Aorta (tissue), 5 donors: ENCODE measurements at regions not wholly inside any gene's neighbourhood (a gene's known extent, or its start where the extent isn't known, plus 50 kb on each side); places are given as distances from the start of the nearest gene placed in this dataset.

Experiments
- ATAC-seq: fragments of 200-7000 bp; cut with Tn5 transposase; one replicate; pipeline ENCODE4 v1.9.1; 2022; ENCODE audit warnings: moderate library complexity; ENCODE audit not compliant: low FRiP score
- DNase-seq, 2 donors: peaks; one replicate each; pipeline ENCODE4 v3.0.0-alpha.2; 2020
- H3K27ac ChIP-seq, 2 donors: one replicate each; pipeline ENCODE4 v1.5.1; 2013; ENCODE audit warnings: low read length in 2 of 2, mild to moderate bottlenecking in 2 of 2, moderate library complexity in 2 of 2, control low read depth in 1 of 2, inconsistent platforms in 1 of 2, low read depth in 1 of 2
- H3K27me3 ChIP-seq, 2 donors: one replicate each; pipeline ENCODE4 v1.6.1; 2013; ENCODE audit warnings: control low read depth in 1 of 2, low read length in 1 of 2, mild to moderate bottlenecking in 1 of 2, moderate library complexity in 1 of 2; ENCODE audit not compliant: insufficient read depth in 2 of 2, control insufficient read depth in 1 of 2
- H3K36me3 ChIP-seq, 2 donors: one replicate each; pipeline ENCODE4 v1.6.1; 2013; ENCODE audit warnings: control low read depth in 1 of 2, low read length in 1 of 2, mild to moderate bottlenecking in 1 of 2; ENCODE audit not compliant: insufficient read depth in 2 of 2, control insufficient read depth in 1 of 2
- H3K4me1 ChIP-seq, 2 donors: one replicate each; pipeline ENCODE4 v1.6.1; 2013; ENCODE audit warnings: low read length in 2 of 2, control low read depth in 1 of 2, mild to moderate bottlenecking in 1 of 2, moderate library complexity in 1 of 2; ENCODE audit not compliant: insufficient read depth in 2 of 2, control insufficient read depth in 1 of 2
- H3K4me3 ChIP-seq, 2 donors: one replicate each; pipeline ENCODE4 v1.5.1; 2013; ENCODE audit warnings: low read length in 2 of 2, control low read depth in 1 of 2, mild to moderate bottlenecking in 1 of 2
- H3K9me3 ChIP-seq: one replicate; pipeline ENCODE4 v1.6.1; 2013; ENCODE audit warnings: mild to moderate bottlenecking, low read length; ENCODE audit not compliant: control insufficient read depth
- WGBS, 2 donors: extraction: QIAGEN DNeasy Blood & Tissue Kit; methylation state at CpG; one replicate each; pipeline ENCODE4 v1.1.7; 2013; 5-methylcytosine and 5-hydroxymethylcytosine counted together
- intact Hi-C, 2 donors: fragments of 100-400 bp; cut with DNase I; formaldehyde crosslinking; loops; one replicate each; pipeline versions ENCODE4 v1.14.2 to v1.15.0; 2022
- donor health status: healthy with polysubstance abuse.
- donor health status: Bipolar disorder and iron deficiency.
- donor health status: DM: no; HTN: no; CAD: no.
- donor health status: DM: no; HTN: no; CAD: no.
- donor health status: DM: yes; HTN: yes; CAD: no.

DNA sequence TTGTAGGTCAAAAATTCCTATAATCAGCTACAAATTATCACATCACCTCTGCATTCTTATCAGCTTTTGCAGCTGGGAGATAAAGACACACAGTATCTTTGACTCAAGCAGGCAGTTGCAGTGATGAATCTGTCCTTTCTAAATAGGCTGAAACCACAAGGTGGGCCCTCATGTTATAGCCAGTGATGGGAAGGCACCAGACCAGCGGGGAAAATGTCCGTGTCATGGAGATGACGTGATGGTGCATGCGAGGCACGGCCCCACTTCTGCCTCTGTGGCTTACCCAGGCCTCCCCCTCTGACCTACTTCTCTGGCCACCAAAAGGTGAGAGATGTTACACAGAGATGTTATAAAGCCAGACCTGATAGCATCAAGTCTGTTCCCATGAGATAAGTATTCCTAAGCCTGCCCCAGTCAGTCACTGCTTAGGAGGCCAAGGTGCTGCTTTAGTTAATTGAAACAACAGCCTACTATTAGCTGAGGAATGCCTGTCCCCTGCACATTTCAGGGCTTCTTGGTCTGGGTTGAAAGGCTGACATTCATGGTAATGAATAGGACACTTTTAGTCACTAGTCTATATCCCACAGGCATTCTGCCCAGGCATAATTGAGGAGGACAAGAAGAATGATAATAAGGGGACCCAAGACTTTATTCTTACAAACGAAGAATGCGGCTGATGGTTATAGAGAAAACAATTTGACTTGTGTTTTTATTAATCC is 327.9 kb downstream of the LPIN1 start:
- Histone ChIP-seq H3K4me1 (no peaks in the 10 kb centered on the region), H3K27ac (no peak overlapping the region), H3K27me3 (no peaks in the 10 kb centered on the region), H3K9me3 (no peaks in the 10 kb centered on the region), H3K4me3 (no peak overlapping the region), H3K36me3 (no peaks in the 10 kb centered on the region)
- intact Hi-C loops = no loop called here
- no peak for DNase-seq
- ATAC-seq = no peak
- WGBS, 2 donors = 85 to 92% methylated on average over 7 of the region's 7 CpGs

DNA sequence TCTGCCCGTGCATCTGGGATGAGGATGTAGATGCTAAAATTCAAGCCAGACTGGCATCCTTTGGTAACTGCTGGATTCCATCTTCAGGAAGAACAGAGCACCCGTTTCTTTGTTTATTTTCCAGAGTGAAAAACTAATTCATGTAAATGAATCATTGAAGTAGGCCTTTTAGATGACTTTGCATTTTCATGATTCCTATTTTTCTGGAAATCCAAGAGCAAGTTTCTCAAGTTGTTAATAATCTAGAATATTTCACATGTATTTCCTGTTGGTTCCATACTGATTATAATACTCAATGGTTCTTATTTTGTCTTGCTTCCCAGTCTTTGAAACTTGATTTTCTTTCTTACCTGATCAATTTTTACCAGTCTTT is 328.4 kb downstream of the LPIN1 start:
- Histone ChIP-seq H3K36me3 (no peaks in the 10 kb centered on the region), H3K27me3 (no peaks in the 10 kb centered on the region), H3K4me3 (no peak overlapping the region), H3K27ac (no peak overlapping the region), H3K4me1 (no peaks in the 10 kb centered on the region), H3K9me3 (no peaks in the 10 kb centered on the region)
- intact Hi-C loops = no loop called here
- ATAC-seq (no peak), DNase-seq (no peak)
- WGBS, 2 donors = 70 to 78% methylated on average over 2 of the region's 2 CpGs

DNA sequence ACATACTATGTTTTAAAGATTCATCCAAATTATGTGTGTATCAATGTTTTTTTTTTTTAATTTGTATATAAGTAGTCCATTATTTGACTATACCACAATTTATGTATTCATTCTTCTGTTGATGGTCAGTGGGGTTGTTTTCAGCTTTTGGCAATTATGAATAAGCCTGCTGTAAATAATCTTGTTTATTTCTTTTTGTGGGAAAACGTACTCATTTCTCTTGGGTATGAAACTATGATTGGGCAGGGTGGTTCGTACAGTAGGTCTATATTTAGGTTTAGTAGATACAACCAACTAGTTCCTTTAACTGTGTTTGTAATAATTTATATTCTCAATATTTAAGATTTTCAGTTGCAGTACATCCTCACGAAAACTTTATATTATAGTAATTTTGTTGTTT is 329.2 kb downstream of the LPIN1 start:
- intact Hi-C loops = no loop called here
- Histone ChIP-seq H3K27me3 (no peaks in the 10 kb centered on the region), H3K4me1 (no peaks in the 10 kb centered on the region), H3K36me3 (no peaks in the 10 kb centered on the region), H3K9me3 (no peaks in the 10 kb centered on the region), H3K27ac (no peak overlapping the region), H3K4me3 (no peak overlapping the region)
- no peak for ATAC-seq
- WGBS, 2 donors = 94 to 95% methylated on average over 3 of the region's 3 CpGs
- no peak for DNase-seq

- no peaks in the 10 kb centered on the region for H3K4me1 ChIP-seq
- H3K9me3 ChIP-seq = no peaks in the 10 kb centered on the region
- DNase-seq (no peak), ATAC-seq (no peak)
- no peak overlapping the region for H3K27ac ChIP-seq
- no peaks in the 10 kb centered on the region for H3K27me3 ChIP-seq
- intact Hi-C loops = no loop called here
- 37 to 53% methylated on average over 5 of the region's 5 CpGs for WGBS, 2 donors
- H3K36me3 ChIP-seq = no peaks in the 10 kb centered on the region
- no peak overlapping the region for H3K4me3 ChIP-seq
Observed at GRCh38 chr2:12076810-12077209, 330.4 kb downstream of the LPIN1 start.

DNA sequence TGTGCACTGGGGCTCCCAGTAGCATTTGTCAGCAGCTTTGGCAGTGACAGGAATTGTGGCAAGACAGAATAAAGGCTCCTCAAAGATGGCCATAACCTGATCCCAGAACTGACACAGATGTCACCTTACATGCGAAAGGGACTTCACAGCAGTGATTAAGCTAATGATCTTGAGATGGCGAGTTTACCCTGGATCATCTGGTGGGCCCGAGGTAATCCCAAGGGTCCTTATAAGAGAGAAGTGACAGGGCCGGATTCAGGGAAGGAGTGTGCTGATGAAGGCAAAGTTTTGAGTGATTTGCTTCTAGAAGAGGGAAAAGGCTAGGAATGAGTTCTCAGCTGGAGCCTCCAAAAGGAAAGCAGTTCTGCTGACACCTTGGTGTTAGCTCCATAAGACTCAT is 333.9 kb downstream of the LPIN1 start:
- intact Hi-C loops = no loop called here
- H3K27me3 ChIP-seq = no peaks in the 10 kb centered on the region
- H3K36me3 ChIP-seq = no peaks in the 10 kb centered on the region
- DNase-seq (no peak), ATAC-seq (no peak)
- no peak overlapping the region for H3K4me3 ChIP-seq
- no peaks in the 10 kb centered on the region for H3K4me1 ChIP-seq
- H3K27ac ChIP-seq = no peak overlapping the region
- H3K9me3 ChIP-seq = no peaks in the 10 kb centered on the region
- 87 to 89% methylated on average over 4 of the region's 4 CpGs for WGBS, 2 donors

DNA sequence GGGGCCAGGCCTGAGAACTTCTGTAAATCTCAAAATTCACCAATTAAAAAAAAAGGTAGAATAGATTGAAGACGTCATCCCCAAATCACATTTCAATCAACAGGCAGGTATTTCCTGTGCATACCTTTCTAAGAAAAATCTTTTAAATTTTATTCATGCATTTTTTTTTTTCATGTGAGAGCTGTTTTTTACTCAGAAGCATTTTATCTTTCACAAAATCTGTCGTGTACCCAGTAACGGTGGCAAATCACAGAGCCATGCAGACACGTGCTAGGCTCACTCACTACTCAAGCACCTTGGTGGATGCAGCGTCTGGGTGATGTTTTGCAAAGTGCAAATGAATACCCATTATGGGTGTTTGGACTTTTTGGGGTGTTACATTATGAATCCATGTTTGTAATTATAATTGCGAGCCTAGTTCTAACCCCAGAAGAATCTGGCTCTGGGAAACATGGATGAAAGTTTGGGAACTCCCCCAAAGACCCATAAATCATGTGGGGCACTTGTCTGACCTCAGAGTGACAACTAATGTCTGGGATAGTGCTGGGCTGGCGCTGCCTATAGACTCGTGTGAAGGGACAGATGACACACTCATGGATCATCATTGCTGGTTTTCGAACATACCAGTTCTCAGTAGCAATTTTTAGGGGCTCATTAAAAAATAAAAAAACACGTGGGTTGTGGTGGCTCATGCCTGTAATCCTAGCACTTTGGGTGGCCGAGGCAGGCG is 335.2 kb downstream of the LPIN1 start:
- no peak overlapping the region for H3K4me3 ChIP-seq
- intact Hi-C loops = no loop called here
- DNase-seq (no peak), ATAC-seq (no peak)
- H3K9me3 ChIP-seq = no peaks in the 10 kb centered on the region
- no peaks in the 10 kb centered on the region for H3K36me3 ChIP-seq
- 81 to 84% methylated on average over 12 of the region's 12 CpGs for WGBS, 2 donors
- no peak overlapping the region for H3K27ac ChIP-seq
- no peaks in the 10 kb centered on the region for H3K27me3 ChIP-seq
- no peaks in the 10 kb centered on the region for H3K4me1 ChIP-seq

GRCh38 chr2:12083081-12083581 is 336.7 kb downstream of the LPIN1 start:
- Histone ChIP-seq H3K9me3 (no peaks in the 10 kb centered on the region), H3K4me1 (no peaks in the 10 kb centered on the region), H3K27ac (no peak overlapping the region), H3K36me3 (no peaks in the 10 kb centered on the region), H3K4me3 (no peak overlapping the region), H3K27me3 (no peaks in the 10 kb centered on the region)
- ATAC-seq = no peak
- 85 to 86% methylated on average over 9 of the region's 9 CpGs for WGBS, 2 donors
- intact Hi-C loops = no loop called here
- no peak for DNase-seq

DNA sequence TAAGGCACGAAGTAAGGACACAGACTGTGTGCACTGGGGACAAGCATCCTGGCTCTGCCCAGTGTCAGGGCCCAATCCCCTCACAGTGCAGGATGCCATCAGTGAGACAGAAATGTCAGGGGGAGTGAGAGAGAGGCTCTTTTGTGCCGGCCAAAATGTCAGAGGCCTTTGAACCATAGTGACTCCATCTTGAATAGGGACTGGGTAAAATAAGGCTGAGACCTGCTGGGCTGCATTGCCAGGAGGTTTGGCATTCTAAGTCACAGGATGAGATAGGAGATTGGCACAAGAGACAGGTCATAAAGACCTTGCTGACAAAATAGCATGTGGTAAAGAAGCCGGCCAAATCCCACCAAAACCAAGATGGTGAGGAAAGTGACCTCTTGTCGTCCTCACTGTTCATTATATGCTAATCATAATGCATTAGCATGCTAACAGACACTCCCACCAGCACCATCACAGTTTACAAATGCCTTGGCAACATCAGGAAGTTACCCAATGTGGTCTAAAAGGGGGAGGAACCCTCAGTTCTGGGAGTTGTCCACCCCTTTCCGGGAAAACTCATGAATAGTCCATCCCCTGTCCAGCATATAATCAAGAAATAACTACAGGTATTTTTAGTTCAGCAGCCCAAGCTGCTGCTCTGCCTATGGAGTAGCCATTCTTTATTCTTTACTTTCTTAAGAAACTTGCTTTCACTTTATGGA is 337.4 kb downstream of the LPIN1 start:
- no peaks in the 10 kb centered on the region for H3K4me1 ChIP-seq
- H3K27ac ChIP-seq = no peak overlapping the region
- DNase-seq (no peak), ATAC-seq (no peak)
- no peaks in the 10 kb centered on the region for H3K27me3 ChIP-seq
- intact Hi-C loops = no loop called here
- H3K4me3 ChIP-seq = no peak overlapping the region
- H3K36me3 ChIP-seq = no peaks in the 10 kb centered on the region
- WGBS, 2 donors = 77 to 86% methylated on average over 5 of the region's 5 CpGs
- no peaks in the 10 kb centered on the region for H3K9me3 ChIP-seq
